ENCODE measurements at regions not wholly inside any gene's neighbourhood (a gene's known extent, or its start where the extent isn't known, plus 50 kb on each side); places are given as distances from the start of the nearest gene placed in this dataset.

GRCh38 chr15:39041979-39042495 lies 477.4 kb upstream of the RASGRP1 start:
- TF ChIP-seq CTCF (IDR thresholded peaks at IDR 0.05) (no peak), POLR2A (IDR thresholded peaks at IDR 0.05) (no peak)

Measured in esophagus squamous epithelium (tissue), 4 donors.